ENCODE measurements at regions not wholly inside any gene's neighbourhood (a gene's known extent, or its start where the extent isn't known, plus 50 kb on each side); places are given as distances from the start of the nearest gene placed in this dataset.
A peak's percentile ranks its signal among the peaks of the same experiment; 100 is the strongest.

DNA sequence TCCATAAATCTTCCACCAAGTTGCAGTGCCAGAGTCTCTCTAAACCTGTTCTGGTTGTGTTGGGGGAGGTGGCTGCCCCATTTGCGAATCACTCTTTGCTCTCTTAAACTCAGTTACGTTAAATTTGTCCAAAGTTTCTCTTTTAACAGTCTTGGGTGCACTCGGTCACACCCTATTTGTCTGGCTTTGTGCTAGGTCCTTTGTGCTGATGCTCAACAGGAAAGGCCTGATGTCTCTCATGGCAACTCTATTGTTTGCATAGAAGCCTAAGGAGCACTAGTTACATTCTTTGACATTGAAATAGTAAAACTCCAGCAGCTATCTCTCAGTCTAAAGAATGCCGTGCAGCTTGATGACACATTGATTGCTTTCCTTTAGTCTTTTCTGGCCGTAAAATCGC lies 105.1 kb downstream of the TRMT11 start:
- DNase-seq = no peak

- DNase-seq = no peak
These were observed 106.8 kb downstream of the TRMT11 start for GRCh38 chr6:126093108-126093507.

GRCh38 chr6:126094411-126094810 lies 108.1 kb downstream of the TRMT11 start:
- DNase-seq = no peak

GRCh38 chr6:126100386-126100785 lies 114.0 kb downstream of the TRMT11 start:
- DNase-seq = no peak

GRCh38 chr6:126102358-126102757 lies 116.0 kb downstream of the TRMT11 start:
- DNase-seq = no peak

GRCh38 chr6:126103993-126104392 lies 117.7 kb downstream of the TRMT11 start:
- DNase-seq = no peak

GRCh38 chr6:126107475-126108166 lies 121.3 kb downstream of the TRMT11 start:
- no peak for DNase-seq

- DNase-seq = peak in 1 of 3 experiments; percentile 24
These were observed 124.4 kb downstream of the TRMT11 start for GRCh38 chr6:126110512-126111270.

DNA sequence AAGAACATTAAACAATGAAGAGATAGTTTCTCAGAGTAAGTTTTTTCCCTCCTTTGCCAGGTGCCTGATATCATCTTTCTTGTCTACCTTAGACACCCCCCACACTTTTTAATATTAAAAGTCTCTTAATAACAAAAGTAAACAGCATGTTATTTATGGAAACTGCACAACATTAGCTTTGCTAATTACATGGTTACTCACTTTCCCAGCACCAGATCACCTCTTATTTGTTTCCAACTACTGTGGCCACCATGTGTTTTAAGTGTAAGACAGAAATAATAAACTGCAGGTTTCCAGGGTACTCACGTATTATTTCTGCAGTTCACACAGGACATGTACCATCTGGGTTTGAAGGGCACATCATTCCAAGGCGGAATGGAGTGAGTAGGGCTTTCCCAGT lies 125.0 kb downstream of the TRMT11 start:
- peak in 1 of 3 experiments; percentile 39 for DNase-seq

- peak in 1 of 3 experiments; percentile 9 for DNase-seq
These were observed 125.9 kb downstream of the TRMT11 start for GRCh38 chr6:126112171-126112632.

DNA sequence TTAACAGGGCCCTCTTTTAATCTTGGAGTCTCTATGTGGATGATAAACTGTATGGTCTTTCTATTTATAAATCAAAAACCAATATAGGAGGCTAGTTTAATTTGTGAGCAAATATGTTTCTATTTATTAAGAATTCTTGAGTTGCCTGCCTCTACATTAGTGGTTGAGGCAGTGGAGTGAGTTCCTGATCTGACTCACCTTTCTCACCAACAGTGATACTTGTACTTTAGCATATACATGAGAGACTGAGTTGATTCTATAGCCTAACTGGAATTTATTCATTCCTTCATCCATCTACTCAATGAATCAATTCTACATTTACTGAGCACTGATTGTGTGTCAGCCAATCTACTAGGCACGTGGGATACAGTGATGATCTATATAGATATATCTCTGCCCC lies 126.9 kb downstream of the TRMT11 start:
- DNase-seq = no peak

DNA sequence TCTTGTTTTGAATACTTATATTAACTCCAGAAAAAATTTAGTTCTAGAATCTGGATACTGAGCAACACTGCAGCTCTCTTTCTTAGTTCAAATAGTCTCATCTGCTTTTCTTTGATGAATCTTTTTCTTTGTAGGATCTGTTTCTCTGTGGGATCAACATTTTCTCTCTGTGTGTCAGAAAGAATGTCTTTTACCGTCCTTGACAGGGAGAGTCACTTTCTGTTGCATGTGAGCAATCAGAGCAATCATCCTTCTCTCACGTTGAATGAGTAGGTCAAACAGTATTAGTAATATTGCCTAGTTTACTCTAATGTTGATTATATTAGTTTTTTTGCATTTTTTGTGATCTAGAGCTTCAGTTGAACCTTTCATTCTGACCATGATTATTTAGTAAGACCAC lies 130.9 kb downstream of the TRMT11 start:
- no peak for DNase-seq

DNA sequence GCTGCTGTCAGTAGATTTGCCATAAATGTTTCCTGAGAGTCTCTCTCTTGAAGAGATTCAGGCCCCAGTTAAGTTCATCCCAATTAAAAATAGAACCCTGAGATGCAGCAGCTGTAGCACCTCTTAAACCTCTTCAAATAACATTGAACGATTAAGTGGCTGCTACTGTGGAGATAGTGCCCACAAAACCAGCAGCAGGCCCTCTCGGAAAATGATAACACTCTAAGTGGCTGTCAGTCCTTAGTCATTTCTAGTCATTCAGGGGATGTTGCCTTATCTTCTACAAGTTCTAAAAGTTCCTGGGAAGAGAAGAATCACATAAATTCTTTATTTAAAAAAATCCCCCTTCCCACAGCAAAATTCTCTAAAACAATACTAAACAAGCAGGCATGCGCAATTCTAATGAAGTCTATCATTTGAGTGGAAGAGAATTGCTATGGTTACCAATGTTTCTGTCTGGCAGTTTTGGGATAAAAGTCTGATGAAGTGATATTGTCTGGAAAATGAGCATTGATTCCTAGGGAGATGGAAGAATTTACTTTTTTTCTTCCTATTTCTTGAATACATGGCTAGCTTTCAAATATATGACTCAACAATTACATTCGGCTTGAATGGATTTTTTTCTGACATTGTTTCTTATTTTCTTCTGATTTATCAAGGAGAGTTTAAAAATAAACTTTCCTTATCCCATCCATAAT lies 131.9 kb downstream of the TRMT11 start:
- peak in 2 of 3 experiments; percentile 26 to 49 for DNase-seq

GRCh38 chr6:126118936-126119335 lies 132.6 kb downstream of the TRMT11 start:
- no peak for DNase-seq

GRCh38 chr6:126123226-126123625 lies 136.9 kb downstream of the TRMT11 start:
- no peak for DNase-seq

DNA sequence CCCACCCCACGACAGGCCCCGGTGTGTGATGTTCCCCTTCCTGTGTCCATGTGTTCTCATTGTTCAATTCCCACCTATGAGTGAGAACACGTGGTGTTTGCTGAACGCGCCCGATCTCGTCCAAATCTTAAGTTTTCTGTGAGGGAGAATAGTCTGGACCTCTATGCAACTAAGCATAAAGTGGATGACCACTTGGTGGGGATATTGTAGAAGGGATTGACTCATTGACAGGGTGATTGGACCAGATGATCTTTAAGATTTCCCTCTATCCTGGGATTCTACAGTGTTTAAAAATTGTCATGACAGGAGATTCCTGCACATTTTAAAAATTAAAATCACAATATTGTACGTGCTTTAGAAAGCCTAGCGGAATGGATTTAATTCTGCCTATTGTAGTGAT lies 141.3 kb downstream of the TRMT11 start:
- peak in 1 of 3 experiments; percentile 10 for DNase-seq

GRCh38 chr6:126131246-126131645 lies 144.9 kb downstream of the TRMT11 start:
- no peak for DNase-seq

DNA sequence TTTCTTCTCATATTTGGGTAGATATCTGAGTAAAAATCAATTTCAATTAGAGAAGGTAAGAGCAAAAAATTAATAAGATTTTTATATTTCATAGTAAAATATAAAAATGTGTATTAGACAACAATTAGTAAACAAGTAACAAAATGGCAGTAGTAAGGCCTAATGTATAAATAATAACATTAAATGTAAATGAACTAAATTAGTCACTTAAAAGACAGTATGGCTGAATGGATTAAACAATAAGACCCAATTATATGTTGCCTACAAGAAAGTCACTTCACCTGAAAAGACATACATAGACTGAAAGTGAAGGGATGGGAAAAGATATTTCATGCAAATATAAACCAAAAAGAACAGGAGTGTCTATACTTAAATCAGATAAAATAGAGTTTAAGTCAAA lies 147.6 kb downstream of the TRMT11 start:
- DNase-seq = no peak

GRCh38 chr6:126134491-126134890 lies 148.2 kb downstream of the TRMT11 start:
- DNase-seq = no peak

DNA sequence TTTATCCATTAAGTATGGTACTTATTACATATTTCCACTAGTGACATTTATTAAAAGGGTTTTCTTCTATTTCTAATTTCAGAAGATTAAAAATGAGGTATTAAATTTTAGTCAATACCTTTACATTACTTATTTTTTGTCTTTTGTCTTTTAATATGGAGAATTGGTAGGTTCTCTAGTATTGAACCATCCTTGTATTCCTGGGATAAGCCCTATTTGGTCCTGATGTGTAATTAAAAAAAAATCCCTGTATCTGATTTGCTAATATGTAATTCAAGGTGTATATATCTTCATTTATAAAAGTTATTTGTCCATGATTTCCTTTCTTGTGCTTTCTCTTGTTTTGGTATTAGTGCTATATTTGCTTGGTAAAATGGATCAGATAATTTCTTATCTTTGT lies 153.7 kb downstream of the TRMT11 start:
- DNase-seq = no peak

GRCh38 chr6:126143761-126144251 lies 157.5 kb downstream of the TRMT11 start:
- DNase-seq = peak in 2 of 3 experiments; percentile 27 to 75

DNA sequence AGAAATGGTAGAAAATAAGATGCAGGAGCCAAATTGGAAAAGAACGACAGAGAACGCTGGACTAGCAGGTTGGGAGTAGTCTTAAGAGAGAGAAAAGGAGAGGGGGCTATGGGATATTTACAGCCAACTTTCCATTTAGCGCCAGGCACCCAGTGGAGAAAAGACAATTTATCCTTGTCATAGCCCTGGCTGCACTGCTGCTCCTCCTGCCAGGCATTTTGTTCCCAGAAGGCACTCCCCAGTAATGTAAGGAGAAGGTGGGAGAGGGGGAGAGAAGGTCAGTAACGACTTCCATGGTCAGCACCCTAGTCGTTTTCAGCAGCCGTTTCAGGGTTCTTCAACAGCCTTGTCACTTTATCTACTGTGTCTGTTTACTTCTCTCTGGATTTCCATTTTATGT lies 159.0 kb downstream of the TRMT11 start:
- DNase-seq = peak in 1 of 3 experiments; percentile 5

DNA sequence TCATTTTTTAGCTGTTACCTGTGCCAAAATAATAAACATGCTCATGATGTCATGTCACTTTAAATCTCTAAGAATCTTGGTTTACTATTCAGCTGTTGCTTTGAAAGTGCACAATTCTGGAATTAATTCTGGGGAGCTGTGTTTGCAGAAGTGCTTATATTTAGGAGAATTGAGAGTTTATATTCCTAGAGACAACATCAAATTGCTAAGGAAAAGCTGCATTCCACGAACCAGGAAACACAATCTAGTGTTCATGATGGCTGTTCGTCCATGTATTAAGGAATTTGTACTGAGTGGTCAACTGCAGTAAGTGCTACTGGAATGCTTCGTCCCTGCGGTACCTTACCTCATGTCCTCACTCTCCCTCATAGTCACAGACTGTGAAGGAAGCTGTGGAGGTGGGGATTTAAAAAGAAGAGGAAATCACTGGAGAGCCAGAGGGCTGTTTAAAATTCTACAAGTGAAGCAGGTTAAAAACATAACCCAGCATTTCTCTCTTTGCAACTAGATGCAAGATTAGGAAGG lies 161.0 kb downstream of the TRMT11 start:
- no peak for DNase-seq
